Heart left ventricle (tissue), 13 donors: ENCODE measurements at regions not wholly inside any gene's neighbourhood (a gene's known extent, or its start where the extent isn't known, plus 50 kb on each side); places are given as distances from the start of the nearest gene placed in this dataset.

Source experiments
- CTCF ChIP-seq, 12 donors: fragments of 200-600 bp; sonication (generic) in 4 of 12; IDR thresholded peaks; one replicate each; pipeline versions ENCODE4 v1.5.0 to v1.8.0; 2018 to 2022; ENCODE audit warnings: antibody characterized with exemption in 12 of 12, mild to moderate bottlenecking in 5 of 12
- POLR2A ChIP-seq, 2 donors: fragments of 450-650 bp; IDR thresholded peaks; one replicate each; pipeline ENCODE4 v1.6.1; 2017; ENCODE audit warnings: antibody characterized with exemption in 2 of 2, mild to moderate bottlenecking in 2 of 2, moderate library complexity in 2 of 2
- donor health status: ischemic (EF 13 %, LVEDD 7.1; RV severe dilation, severe dysfunction).
- donor health status: DM: no; HTN: yes; CAD: no.
- donor health status: DM: no; HTN: no; CAD: no.
- donor health status: ischemic (EF 25% LVEDD 6.9; RV normal size, moderate dysfunction).
- donor health status: ischemic (EF 25% LVEDD 5.7; RV mildly dilated, moderate dysfunction).
- donor health status: ischemic (EF 35%, LVEDD 5.7; RV mildly dilated, moderate dysfunction).
- donor health status: nonischemic (EF 11% LVEDD 7.7; RV severe dilation, severe dysfunction).
- donor health status: DM: yes; HTN: yes; CAD: no.
- donor health status: PGD.
- donor health status: ischemic (EF 29% LVEDD 5.4; RV normal size, mild dysfunction).
- donor health status: nonischemic (EF 23%, LVEDD 6.1; RV moderate dilation, normal function).

DNA sequence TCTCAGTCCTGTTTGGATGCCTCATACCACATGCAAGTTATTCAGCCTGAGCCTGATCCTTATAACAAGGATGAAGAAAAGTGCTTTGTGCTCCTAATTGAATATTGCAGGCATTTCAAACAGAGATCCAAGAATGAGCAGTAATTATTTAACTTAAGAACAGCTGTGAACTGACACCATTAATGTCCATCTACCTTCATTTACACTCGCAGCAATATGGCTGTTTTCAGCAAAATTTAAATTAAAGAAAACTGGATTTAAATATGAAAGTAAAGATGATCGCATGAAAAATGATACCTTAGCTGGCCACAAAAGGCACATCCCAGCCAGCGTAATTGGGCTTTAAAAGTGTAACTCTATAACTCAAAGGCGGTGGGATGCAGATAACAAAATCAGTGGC lies 466.3 kb downstream of the GALC start:
- TF ChIP-seq CTCF (IDR thresholded peaks at IDR 0.05) (no peak), POLR2A (IDR thresholded peaks at IDR 0.05) (no peak)
